ENCODE measurements at regions not wholly inside any gene's neighbourhood (a gene's known extent, or its start where the extent isn't known, plus 50 kb on each side); places are given as distances from the start of the nearest gene placed in this dataset.

DNA sequence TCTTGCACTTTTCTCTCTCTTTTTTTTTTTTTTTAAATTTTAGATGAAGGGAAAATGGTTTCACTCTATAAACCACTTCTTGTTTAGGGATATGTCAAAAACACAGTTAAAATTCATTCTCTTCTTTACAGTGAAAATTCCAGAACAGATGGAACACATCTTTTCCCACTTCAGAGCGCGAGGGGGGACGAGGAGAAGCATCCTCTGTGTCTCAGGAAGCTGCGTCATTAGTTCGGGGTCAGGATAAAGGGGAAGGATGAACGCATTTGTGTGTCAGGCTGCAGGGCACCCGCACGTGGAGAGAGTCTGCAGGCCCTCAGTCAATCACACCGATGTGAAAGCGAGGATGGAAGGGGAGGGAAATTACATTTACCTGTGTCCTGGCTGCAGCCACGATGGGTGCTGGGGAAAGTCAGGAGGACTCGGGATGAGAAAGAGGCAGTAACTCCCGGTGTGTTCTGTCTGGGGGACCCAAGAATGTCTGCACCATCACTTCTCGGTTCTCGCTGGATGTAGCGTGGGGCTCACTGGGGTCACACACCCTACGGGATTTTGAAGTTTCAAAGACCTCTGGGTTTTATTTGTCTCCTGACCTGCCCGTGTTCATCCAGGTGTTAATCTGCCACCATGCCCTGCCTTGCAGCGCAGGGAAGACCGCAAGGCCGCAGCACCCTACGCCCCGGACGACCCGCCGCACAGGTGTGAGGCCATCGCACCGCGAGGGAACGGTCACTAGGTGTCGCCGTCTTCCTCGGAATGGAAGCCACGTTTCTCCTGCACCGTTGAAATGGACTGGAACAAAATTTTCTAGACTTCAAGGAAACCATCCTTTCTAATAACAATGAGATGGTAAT lies 66.7 kb upstream of the PITRM1 start:
- no peak for DNase-seq (ENCODE audit: low read depth)

DNA sequence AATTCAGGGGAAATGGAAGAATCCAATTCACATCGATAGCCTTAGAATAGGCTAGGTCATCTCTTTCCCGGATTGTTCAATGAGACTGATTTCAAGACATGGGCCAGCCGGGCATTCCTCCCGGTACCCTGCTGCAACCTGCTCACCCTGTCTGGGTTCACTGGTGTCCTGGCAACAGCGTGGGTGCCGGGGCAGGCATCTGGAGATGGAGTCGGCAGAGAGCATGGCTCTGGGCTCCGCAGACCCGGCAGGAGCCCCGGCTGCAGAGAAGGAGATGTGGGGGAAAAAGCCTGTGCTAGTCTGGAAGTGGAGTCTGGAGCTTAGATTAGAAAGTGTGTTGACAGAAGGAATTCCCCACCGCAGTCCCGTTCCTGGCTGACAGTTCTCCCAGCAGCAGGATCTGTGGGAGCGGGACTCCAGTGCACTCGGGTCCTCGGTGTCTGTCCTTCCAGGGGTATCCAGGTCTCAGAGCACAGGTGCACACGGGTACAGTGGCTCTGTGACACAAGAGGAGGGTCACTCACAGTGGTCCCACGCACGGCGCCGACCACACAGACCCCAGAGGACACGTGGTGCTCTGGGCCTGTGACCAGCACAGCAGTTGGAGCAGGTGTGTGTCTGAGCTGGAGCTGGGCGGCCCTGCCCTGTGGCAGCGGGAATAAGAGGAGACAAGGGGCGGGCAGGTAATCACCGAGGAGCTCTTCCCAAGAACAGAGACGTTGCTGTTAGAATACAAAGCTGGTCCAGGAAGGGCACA lies 65.7 kb upstream of the PITRM1 start:
- DNase-seq (ENCODE audit: low read depth), result no peak

DNA sequence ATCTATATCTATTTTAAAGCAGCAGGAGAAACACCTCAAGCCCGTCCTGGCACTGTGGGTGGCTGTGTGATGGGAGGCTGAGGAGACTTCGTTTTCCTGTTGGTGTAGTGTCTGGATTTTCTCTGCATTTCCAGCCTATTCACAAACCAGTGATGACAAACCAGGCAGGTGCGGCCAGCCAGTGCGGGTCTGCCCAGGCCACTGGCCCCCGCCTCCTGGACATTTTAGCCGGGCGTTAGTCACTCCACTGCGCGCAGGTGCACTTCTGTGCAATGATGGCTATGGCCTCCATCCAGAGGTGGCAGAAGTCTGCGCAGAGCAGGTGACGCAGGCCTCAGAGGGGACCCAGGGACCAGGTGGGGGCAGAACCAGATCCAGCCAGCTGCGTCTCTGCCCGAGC lies 64.9 kb upstream of the PITRM1 start:
- DNase-seq (ENCODE audit: low read depth), result no peak

DNA sequence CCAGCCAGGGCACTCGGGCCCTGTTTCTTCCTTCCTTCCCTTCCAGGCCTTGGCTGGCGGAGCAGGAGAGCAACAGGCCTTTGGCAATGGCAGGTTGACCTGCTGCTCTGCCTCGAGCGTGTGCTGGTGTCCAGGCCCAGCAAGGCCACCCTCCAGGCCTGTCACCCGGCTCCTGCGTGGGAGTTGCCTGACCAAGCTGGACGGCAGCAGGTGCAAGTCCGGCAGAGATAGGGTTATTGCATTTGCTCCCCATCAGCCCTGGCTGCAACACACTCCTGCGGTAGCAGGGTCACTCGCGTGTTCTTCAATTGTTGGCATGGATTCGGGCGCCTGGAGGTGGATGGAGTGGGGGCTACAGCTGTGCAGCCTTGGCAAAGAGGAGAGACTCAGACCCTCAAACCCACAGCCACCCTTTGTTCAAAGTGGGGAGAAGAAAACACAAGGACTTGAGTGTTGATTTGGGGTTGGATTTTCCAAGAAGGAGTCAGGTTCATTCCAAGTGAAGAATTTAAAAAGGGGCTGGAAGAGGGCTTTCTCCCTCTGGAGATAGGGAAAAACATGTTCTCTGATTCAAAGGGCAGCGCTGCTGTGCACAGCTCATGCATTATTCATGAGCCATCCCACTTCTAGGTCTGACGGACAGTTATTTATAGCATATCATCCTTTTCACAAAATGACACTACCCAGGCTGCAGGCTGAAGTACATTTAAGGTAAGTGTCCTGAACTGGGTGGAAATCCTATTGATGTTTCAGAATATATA lies 64.2 kb upstream of the PITRM1 start:
- no peak for DNase-seq (ENCODE audit: low read depth)

DNA sequence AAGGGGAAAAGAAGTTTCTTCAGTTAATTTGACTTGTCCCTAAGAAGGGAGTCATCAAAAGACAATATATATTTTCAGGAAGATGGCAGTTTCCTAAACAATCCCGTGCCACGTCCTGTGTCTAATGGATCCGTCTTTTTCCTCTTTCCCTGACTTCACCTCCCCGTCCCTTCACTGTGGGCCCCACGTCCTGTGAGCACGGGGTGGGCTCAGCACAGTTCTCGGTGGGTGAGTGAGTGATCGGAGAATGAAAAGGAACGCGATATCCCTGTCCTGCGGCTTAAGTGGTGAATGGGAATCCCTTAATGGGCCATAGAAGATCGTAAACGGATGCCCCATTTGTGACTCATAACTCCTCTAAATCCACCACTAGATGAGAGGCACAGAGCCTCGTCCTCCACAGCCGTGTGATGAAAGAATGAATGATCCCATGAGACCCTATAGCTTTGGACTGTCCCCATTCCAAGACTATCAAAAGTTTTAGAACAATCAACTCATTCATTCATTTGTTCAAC lies 63.5 kb upstream of the PITRM1 start:
- no peak for DNase-seq (ENCODE audit: low read depth)

DNA sequence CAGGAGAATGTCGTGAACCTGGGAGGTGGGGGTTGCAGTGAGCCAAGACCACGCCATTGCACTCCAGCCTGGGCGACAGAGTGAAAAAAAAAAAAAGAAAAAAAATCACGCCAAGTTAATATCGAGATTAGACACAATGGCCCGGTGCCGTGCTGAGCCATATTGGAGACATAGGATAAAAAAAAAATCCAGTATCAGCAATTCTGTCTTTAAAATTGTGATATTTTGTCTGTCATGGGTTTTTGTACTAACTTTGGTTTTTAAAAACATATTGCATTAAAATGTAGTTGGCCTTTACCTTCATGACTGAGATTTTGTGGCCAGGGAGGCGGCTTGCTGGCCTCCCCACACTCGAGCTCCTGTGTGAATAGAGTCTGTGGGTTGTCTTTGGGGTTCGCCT lies 62.8 kb upstream of the PITRM1 start:
- DNase-seq (ENCODE audit: low read depth), result no peak

DNA sequence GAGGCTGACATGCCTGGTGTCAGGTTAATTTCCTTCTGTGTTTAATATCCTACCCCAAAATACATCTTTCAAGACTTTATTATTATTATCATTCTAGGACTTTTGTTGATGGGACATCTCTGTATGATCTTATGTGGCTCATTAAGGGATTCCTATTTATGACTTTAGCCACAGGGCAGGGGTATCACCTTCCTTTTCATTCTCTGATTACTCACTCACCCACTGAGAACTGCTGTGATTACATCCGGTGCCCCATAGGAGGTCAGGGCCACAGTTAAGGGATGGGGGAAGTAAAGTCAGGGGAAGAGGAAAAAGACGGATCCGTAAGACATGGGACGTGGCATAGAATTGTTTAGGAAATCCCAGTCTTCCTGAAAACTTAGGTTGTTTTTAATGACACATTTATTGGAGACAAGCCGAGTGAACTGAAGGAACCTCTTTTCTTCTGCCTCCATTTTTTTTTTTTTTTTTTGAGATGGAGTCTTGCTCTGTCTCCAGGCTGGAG lies 61.0 kb upstream of the PITRM1 start:
- no peak for DNase-seq (ENCODE audit: low read depth)

DNA sequence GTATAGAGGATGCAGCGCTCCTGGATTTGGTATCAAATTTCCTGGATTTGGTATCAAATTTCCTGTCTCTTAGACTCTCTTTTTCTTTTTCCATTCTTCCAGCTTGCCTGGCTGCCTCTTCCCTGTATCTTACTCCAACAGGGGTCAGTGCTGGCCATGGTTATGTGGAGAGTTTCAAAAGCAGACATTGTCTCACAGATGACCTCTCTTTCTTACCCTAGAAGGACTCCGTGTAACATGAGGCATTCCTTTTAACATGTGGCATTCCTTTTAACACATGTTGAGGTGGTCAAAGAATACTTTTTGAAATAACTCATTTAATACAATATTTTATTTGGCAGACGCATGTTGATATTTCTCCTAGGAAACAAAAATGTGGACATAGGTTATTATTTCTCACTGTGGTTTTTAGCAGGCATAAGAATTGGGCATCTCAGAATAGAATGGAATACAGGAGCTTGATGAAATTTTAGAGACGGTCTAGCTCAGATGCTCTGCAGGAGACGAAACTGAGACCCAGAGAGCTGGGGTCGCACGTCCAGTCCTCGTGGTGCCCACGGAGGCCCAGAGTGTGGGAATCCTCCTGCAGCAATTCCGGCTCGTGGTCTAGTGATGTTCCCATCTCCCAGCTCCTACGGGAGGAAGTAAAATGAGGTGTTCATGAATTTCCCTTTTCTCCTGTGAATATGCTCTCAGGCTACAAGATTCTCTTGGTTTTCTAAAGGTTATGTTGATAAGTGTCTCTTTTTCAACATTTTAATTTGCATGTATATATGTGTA lies 59.6 kb upstream of the PITRM1 start:
- no peak for DNase-seq (ENCODE audit: low read depth)

DNA sequence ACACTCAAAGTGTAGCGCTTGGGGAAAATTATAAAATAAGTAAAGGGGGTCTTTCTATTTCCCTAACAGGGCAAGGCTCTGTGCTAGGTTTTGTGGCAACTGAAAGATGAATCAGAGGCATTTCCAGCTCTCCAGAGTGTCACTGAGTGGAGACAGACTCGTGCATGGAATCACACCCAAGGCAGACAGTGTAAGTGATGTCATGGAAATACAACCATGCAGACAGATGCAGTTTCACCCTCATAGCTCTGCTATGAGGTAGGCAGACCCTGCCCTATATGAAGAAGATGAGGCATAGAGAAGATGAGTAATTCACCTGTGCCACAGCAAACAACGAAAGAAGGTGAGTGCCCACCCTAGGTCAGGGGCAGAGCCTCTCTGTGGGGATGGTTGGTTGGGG lies 57.2 kb upstream of the PITRM1 start:
- no peak for DNase-seq (ENCODE audit: low read depth)

DNA sequence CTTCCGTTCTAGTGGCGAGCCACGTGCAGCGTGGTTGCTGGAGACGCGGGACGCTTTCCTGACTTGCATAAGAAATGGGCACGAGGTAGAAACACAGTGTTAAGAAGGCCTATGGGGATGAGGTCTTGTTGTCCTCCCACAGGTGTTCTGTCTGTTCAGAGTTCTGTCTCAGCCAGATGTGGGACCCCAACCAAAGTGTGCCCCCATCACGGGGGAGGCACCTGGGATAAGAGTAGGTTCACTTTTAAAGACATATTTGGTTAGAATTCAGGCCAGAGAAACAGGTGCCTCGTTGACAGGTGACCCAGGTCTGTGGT lies 56.0 kb upstream of the PITRM1 start:
- DNase-seq (ENCODE audit: low read depth), result no peak

DNA sequence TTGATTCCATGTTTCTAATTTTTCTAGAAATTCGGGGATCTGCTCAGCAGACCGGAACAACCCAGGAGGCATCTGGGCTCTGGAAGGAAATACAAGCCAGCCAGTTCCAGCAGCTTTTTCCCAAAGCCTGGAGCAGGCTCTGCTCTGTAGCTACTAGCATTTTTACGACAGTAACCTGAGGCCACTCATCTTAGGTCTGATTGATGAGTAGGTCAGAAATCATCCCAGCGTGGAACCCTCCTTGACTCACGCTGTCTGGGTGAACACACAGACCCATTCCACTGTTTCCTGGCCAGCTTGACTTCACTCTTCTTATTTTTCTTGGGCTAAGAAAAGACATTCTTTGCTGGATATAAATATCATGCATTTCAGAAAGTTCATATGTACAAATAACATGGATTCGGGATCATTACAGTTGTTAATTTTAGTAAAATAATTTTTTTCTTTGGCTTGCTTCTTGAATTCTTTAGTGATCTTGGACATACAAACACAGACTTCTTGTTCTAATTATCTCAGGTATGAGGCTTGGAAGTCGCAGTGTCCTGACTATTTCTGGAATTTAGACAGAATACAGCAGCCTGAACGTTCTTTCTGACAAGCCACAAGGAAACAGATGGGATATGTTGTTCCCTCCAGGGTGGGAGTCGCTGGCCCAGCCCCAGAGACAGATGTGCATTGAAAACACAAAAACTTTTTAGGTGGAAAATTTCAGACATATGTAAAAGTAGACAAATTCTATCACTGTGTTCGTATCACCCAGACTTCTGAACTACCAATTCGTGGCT lies 54.6 kb upstream of the PITRM1 start:
- no peak for DNase-seq (ENCODE audit: low read depth)

DNA sequence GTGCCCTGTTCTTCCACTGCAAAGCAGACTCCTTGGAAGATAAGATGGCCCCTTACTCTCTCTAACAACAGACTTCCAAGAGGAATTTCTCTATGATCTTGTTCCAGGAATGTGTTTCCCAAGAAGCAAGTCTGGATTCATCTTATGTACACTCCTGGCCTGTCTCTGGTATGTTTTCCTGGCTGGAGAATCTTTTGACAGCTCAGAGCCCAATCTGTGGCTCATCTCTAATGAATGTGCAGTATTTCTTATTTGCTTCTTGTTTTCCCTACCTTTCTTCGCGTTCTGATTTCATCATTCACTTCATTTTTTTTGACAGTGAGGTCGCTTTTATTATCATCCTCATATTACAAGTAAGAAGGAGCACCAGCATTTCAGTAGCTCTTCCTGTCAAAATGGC lies 53.0 kb upstream of the PITRM1 start:
- DNase-seq (ENCODE audit: low read depth), result no peak

DNA sequence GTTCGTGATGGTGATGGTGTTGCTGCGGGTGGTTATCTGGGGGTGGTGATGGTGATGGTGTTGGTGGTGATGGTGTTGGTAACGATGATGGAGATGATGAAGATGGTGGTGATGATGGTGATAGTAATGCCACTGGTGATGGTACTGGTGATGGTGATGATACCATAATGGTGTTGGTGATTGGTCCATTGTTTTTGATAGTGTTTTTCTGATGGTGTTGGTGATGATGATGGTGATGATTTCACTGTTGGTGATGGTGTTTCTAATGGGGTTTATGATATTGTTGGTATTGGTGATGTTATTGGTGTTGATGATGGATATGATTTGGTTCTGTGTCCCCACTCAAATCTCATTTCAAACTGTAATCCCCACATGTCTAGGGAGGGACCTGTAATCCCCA lies 51.7 kb upstream of the PITRM1 start:
- DNase-seq (ENCODE audit: low read depth), result no peak

DNA sequence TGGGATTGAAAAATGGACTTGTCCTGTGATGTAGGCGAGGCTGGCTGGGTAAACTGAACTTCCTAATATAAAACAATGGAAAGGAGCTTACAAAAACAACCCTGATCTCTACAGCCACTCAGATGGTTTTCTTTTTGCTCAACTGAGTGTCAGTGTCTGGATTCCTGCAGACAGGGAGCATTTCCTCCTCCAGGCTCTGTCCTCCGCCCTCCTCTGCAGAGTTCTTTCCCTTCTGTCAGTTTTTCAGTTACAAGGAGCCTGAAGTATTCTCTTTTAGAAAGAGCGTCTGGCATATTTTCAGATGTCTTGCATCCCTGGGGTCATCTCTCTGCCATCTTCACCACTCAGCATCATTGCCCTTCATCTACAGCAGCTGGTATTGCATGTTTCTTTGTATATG lies 50.0 kb upstream of the PITRM1 start:
- no peak for DNase-seq (ENCODE audit: low read depth)

Measured in forelimb muscle (tissue), 1 donor.